Upper lobe of left lung (tissue), 4 donors: ENCODE measurements at regions not wholly inside any gene's neighbourhood (a gene's known extent, or its start where the extent isn't known, plus 50 kb on each side); places are given as distances from the start of the nearest gene placed in this dataset.

Experiments
- CTCF ChIP-seq, 6 experiments: fragments of 450-650 bp in 4 of 6; fragments of 200-600 bp in 2 of 6; sonication (generic) in 2 of 6; IDR thresholded peaks; one replicate each; pipeline ENCODE4 v1.5.1; 2016 to 2019; ENCODE audit warnings: antibody characterized with exemption in 6 of 6
- POLR2AphosphoS5 ChIP-seq, 2 donors: sonication (generic); formaldehyde crosslinking; IDR thresholded peaks; one replicate each; pipeline ENCODE4 v1.5.1; 2017; ENCODE audit warnings: antibody characterized with exemption in 2 of 2

- no peak for TF ChIP-seq POLR2AphosphoS5 (IDR thresholded peaks at IDR 0.05)
- TF ChIP-seq CTCF (IDR thresholded peaks at IDR 0.05): no peak
Measured at GRCh38 chr22:27159716-27160295, 502.4 kb downstream of the MIAT start.
